ENCODE measurements at regions not wholly inside any gene's neighbourhood (a gene's known extent, or its start where the extent isn't known, plus 50 kb on each side); places are given as distances from the start of the nearest gene placed in this dataset.

DNA sequence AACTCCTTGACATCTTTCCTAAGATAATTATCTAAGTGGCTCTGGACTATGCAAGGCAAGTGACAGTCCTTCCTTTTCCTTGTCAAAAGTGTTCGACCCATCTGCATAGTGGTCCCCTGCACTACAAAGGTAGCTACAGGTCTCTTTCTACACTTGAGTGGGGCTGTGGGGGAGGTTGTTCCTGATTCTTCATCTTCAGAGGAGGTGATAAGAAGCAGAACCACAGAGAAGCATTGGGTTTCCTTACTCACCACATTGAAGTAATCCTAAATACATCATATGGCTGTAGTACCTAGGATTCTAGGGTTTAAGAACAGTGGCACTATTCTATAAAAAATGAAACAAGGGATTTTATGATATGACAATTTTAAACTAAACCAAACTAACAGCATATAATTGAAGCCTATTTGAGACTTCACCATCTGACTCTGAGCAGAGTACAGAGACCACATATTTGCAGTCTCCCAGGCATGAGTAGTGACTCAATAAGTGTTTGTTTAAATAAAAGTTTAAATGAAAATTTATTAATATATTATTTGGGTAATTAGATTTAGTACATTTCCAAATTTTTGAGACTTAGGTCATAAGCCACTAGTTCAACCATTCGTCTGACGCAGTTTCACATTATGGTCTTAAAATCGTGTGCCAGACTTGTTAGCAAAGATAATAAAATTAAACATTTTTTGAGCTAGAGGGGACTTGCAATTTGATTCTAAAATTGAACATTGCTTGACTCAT is 54.9 kb upstream of the NEK7 start:
- no peak overlapping the region for H3K4me3 ChIP-seq (ENCODE audit: low read depth, low read length)
- TF ChIP-seq, protein P1, sequence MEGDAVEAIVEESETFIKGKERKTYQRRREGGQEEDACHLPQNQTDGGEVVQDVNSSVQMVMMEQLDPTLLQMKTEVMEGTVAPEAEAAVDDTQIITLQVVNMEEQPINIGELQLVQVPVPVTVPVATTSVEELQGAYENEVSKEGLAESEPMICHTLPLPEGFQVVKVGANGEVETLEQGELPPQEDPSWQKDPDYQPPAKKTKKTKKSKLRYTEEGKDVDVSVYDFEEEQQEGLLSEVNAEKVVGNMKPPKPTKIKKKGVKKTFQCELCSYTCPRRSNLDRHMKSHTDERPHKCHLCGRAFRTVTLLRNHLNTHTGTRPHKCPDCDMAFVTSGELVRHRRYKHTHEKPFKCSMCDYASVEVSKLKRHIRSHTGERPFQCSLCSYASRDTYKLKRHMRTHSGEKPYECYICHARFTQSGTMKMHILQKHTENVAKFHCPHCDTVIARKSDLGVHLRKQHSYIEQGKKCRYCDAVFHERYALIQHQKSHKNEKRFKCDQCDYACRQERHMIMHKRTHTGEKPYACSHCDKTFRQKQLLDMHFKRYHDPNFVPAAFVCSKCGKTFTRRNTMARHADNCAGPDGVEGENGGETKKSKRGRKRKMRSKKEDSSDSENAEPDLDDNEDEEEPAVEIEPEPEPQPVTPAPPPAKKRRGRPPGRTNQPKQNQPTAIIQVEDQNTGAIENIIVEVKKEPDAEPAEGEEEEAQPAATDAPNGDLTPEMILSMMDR (IDR thresholded peaks at IDR 0.05; ENCODE audit: low read depth, low read length, missing control alignments): no peak
- DNase-seq (ENCODE audit: low read depth): no peak

DNA sequence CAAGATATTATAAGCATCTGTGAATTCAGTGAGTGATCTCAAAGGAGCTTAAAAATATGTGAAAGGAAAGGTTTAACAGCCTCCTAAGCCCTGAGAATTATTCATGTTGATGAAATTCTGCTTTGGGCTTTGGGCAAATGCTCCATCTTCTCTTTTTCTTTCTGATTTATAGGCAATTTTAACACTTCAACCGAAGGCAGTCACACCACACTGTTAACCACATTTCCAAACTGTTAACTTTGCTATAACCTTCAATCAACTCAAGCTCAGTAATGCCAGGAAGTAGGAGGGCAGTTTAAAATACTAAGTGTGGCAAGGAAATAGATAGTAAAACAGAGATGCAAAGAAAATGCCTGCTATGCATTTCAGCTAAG is 54.4 kb upstream of the NEK7 start:
- DNase-seq (ENCODE audit: low read depth): no peak
- H3K4me3 ChIP-seq (ENCODE audit: low read depth, low read length): no peak overlapping the region

DNA sequence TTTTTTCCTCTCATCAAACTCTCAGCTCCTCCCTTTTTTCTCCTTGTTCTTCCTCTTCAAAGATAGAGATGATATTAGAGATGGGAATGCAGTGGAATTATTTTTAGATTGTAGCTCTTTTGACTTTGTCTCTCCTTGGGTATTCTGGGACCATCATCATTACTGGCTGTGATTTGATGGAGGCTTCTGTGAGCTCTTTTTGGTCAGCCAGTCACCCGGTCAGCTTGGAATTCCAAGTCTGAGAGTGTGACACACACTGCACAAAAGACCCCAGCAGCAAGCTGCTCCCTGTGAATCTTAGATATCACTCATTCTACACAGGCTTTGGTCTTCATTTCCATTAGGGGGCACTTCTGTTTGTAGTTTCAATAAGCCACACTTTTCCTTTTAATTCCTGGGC is 51.6 kb upstream of the NEK7 start:
- DNase-seq (ENCODE audit: low read depth): no peak
- no peak overlapping the region for H3K4me3 ChIP-seq (ENCODE audit: low read depth, low read length)
- TF ChIP-seq, protein P1 (IDR thresholded peaks at IDR 0.05; ENCODE audit: low read depth, low read length, missing control alignments): no peak

More for the DNA sequence above, 54.4 kb upstream of the NEK7 start:
- TF ChIP-seq, protein P1 (IDR thresholded peaks at IDR 0.05; ENCODE audit: low read depth, low read length, missing control alignments): no peak

DNA sequence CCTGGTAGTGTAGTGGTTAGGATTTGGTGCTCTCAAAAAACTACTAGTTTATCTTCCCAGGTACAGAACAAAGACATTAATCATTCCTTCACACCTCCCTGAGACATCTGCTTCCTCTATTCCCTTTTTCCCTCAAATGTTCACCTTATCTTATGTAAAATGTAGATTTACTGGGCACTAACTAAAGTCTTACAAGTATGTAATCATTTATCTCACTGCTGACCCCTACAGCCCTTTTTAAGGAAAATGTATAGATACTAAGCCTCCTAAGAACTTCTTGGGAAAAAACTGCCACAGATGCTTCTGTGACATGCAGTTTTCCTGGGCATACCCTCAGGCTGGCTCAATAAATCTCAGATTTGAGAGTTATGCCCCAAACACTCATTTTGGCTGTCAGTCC is 50.8 kb upstream of the NEK7 start:
- no peak overlapping the region for H3K4me3 ChIP-seq (ENCODE audit: low read depth, low read length)
- DNase-seq (ENCODE audit: low read depth): no peak
- TF ChIP-seq, protein P1 (IDR thresholded peaks at IDR 0.05; ENCODE audit: low read depth, low read length, missing control alignments): no peak

All from GM12864 (cell line).